HL-60 (cell line): ENCODE measurements at regions not wholly inside any gene's neighbourhood (a gene's known extent, or its start where the extent isn't known, plus 50 kb on each side); places are given as distances from the start of the nearest gene placed in this dataset.

Experiments used
- CTCF ChIP-seq: IDR thresholded peaks from one replicate; pipeline ENCODE4 v1.5.1; 2011; ENCODE audit warnings: low read length, control low read depth, inconsistent platforms; ENCODE audit not compliant: insufficient read depth
- GABPA ChIP-seq: IDR thresholded peaks from 2 replicates; pipeline ENCODE4 v1.6.1; 2012; ENCODE audit warnings: low read depth
- POLR2AphosphoS5 ChIP-seq: IDR thresholded peaks from 2 replicates; pipeline ENCODE4 v1.6.1; 2012; ENCODE audit warnings: low read depth
- TF ChIP-seq, protein P1 (sequence below): IDR thresholded peaks from 2 replicates; pipeline ENCODE4 v1.6.1; 2012; ENCODE audit warnings: low read depth; ENCODE audit not compliant: insufficient replicate concordance

DNA sequence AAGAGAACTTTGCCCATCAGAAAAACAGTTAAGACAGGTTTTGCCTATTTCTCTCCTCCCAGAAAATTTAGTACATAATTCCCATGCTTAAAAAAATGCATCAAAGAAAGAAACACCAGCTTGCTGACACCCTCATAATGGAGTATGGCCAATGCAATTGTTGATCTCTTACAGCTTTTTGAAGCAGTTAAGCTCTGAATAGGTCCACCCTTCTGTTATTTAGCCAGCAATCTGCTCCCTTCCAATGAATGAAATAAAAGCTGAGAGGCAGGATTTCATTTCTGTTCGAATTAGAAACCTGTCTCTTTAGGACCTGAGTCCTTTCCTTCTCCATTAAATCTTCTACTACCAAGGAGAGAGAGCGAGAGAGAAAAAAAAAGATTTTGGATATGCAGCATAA, 288.7 kb downstream of the RNF144B start:
- no peak for TF ChIP-seq CTCF
- TF ChIP-seq POLR2AphosphoS5 = no peak
- TF ChIP-seq, protein P1, sequence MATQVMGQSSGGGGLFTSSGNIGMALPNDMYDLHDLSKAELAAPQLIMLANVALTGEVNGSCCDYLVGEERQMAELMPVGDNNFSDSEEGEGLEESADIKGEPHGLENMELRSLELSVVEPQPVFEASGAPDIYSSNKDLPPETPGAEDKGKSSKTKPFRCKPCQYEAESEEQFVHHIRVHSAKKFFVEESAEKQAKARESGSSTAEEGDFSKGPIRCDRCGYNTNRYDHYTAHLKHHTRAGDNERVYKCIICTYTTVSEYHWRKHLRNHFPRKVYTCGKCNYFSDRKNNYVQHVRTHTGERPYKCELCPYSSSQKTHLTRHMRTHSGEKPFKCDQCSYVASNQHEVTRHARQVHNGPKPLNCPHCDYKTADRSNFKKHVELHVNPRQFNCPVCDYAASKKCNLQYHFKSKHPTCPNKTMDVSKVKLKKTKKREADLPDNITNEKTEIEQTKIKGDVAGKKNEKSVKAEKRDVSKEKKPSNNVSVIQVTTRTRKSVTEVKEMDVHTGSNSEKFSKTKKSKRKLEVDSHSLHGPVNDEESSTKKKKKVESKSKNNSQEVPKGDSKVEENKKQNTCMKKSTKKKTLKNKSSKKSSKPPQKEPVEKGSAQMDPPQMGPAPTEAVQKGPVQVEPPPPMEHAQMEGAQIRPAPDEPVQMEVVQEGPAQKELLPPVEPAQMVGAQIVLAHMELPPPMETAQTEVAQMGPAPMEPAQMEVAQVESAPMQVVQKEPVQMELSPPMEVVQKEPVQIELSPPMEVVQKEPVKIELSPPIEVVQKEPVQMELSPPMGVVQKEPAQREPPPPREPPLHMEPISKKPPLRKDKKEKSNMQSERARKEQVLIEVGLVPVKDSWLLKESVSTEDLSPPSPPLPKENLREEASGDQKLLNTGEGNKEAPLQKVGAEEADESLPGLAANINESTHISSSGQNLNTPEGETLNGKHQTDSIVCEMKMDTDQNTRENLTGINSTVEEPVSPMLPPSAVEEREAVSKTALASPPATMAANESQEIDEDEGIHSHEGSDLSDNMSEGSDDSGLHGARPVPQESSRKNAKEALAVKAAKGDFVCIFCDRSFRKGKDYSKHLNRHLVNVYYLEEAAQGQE = no peak
- TF ChIP-seq GABPA = no peak
